Retinal pigment epithelial cell (primary cell): ENCODE measurements at regions not wholly inside any gene's neighbourhood (a gene's known extent, or its start where the extent isn't known, plus 50 kb on each side); places are given as distances from the start of the nearest gene placed in this dataset.

Experiments used
- DNase-seq: peaks from one replicate; pipeline ENCODE4 v3.0.0-alpha.2; 2010; ENCODE audit warnings: low read depth
- H3K4me3 ChIP-seq: 2 replicates; pipeline ENCODE4 v1.5.1; 2011; ENCODE audit warnings: mild to moderate bottlenecking, low read length, control low read depth, moderate library complexity
- TF ChIP-seq, protein P1 (sequence below): conservative IDR thresholded peaks from 2 replicates; pipeline ENCODE4 v1.5.1; 2011; ENCODE audit warnings: low read depth, low read length, control low read depth, inconsistent platforms

GRCh38 chr3:127056976-127057375, 74.1 kb downstream of the PLXNA1 start:
- no peak overlapping the region for H3K4me3 ChIP-seq
- TF ChIP-seq, protein P1, sequence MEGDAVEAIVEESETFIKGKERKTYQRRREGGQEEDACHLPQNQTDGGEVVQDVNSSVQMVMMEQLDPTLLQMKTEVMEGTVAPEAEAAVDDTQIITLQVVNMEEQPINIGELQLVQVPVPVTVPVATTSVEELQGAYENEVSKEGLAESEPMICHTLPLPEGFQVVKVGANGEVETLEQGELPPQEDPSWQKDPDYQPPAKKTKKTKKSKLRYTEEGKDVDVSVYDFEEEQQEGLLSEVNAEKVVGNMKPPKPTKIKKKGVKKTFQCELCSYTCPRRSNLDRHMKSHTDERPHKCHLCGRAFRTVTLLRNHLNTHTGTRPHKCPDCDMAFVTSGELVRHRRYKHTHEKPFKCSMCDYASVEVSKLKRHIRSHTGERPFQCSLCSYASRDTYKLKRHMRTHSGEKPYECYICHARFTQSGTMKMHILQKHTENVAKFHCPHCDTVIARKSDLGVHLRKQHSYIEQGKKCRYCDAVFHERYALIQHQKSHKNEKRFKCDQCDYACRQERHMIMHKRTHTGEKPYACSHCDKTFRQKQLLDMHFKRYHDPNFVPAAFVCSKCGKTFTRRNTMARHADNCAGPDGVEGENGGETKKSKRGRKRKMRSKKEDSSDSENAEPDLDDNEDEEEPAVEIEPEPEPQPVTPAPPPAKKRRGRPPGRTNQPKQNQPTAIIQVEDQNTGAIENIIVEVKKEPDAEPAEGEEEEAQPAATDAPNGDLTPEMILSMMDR, result no peak
- no peak for DNase-seq

DNA sequence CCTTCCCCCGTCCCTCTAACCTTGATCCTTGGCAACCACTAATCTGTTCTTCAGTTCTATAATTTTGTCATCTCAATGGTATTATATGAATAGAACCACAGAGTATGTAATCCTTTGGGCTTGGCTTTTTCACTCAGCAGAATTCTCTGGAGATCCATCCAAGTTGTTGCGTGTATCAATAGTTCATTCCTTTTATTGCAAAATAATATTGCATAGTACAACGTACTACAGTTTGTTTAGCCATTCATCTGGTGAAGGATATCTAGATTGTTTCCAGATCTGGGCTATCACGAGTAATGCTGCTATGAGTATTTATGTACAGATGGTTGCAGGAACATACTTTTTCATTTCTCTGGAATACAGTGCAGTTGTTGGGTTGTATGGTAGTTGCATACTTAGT, 76.2 kb downstream of the PLXNA1 start:
- TF ChIP-seq, protein P1, result no peak

GRCh38 chr3:127061641-127062040, 78.7 kb downstream of the PLXNA1 start:
- TF ChIP-seq, protein P1, result no peak
- H3K4me3 ChIP-seq, result no peak overlapping the region
- DNase-seq, result no peak

More for the DNA sequence above, 76.2 kb downstream of the PLXNA1 start:
- no peak for DNase-seq
- H3K4me3 ChIP-seq, result no peak overlapping the region

DNA sequence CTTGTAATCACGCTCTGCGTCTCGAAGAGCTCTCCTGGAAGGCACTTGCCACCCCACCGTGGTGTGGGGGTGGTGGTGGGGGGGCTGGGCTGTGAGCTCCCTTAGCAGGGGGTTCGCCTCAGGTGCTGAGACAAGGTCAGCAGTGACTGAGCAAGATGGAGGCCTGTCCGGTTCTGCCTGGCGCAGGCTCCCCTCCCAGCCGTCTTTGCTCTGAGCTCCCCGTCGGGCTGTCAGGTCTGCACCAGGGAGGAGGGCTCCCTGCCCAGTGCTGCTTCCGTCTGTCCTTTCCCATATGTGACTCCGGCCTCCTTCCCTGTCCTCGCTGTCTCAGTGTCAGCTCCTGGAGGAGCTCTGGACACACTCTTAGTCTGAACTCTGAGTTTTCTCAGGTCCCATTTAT, 80.0 kb downstream of the PLXNA1 start:
- TF ChIP-seq, protein P1, result no peak
- DNase-seq, result no peak
- no peak overlapping the region for H3K4me3 ChIP-seq

DNA sequence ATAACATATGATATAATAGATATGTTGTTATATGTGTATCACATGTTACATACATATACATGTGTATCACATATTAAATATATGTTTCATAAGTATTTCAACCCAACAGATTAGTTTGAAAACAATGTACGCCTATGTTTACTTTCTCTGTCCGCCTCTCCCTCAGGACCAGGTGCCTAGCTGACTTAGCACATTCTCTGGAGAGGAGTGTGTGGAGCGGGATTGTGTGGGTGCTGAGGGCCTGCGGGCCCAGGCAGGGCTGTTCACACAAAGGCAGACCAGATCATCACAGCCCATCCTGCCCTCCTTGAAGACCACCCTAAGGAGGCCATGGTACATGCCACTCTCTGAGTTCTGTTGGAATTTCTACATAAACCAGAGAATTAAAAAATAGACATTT, 81.0 kb downstream of the PLXNA1 start:
- DNase-seq, result no peak
- TF ChIP-seq, protein P1, result no peak
- H3K4me3 ChIP-seq, result no peak overlapping the region

- DNase-seq, result peak; percentile 56
- TF ChIP-seq, protein P1, result no peak
- H3K4me3 ChIP-seq, result no peak overlapping the region
These were observed 81.6 kb downstream of the PLXNA1 start for GRCh38 chr3:127064391-127065137.

DNA sequence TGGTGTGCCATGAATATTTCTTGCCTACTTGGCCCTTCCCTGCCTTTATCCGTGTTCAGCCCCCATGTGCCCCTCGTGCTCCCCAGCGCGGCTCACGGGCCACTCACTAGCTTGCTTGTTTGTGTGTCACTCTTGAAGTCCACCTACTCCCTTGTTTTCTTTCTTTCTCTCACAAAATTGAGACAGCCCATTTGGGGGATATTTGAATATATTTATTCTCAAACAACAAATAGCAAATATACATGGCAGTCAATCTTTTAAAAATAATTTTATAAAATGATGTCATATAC, 82.2 kb downstream of the PLXNA1 start:
- TF ChIP-seq, protein P1, result no peak
- no peak overlapping the region for H3K4me3 ChIP-seq
- DNase-seq, result no peak
